GM13977 (cell line): ENCODE measurements at regions not wholly inside any gene's neighbourhood (a gene's known extent, or its start where the extent isn't known, plus 50 kb on each side); places are given as distances from the start of the nearest gene placed in this dataset.

Experiments
- DNase-seq: peaks from one replicate; pipeline ENCODE4 v3.0.0; 2012; ENCODE audit warnings: low spot score
- CTCF ChIP-seq: IDR thresholded peaks from 2 replicates; pipeline ENCODE4 v1.5.1; 2012; ENCODE audit warnings: mild to moderate bottlenecking, control low read depth; ENCODE audit not compliant: insufficient read depth; ENCODE audit errors: extremely low read depth, missing control alignments
- in situ Hi-C: fragments of 300-500 bp; cut with MboI; formaldehyde crosslinking; loops from one replicate; pipeline ENCODE4 v1.12.0; 2022; ENCODE audit warnings: low sequenced_read_pairs, low pct_unique_long_range_greater_than_20kb, mixed read lengths, inconsistent platforms; ENCODE audit not compliant: unreplicated experiment

- in situ Hi-C loops = no loop called here
- DNase-seq = no peak
- no peak for TF ChIP-seq CTCF
Measured at GRCh38 chr20:23246717-23247664, 103.6 kb upstream of the NXT1 start.

- TF ChIP-seq CTCF = peak; percentile 70
- in situ Hi-C loops = no loop called here
- peak; percentile 67 for DNase-seq
Measured at GRCh38 chr20:23245553-23246181, 104.9 kb upstream of the NXT1 start.

GRCh38 chr20:23244916-23245552, 105.6 kb upstream of the NXT1 start:
- DNase-seq = no peak
- in situ Hi-C loops = no loop called here
- no peak for TF ChIP-seq CTCF

- DNase-seq = no peak
- TF ChIP-seq CTCF = no peak
- in situ Hi-C loops = no loop called here
Measured at GRCh38 chr20:23244156-23244915, 106.3 kb upstream of the NXT1 start.

- in situ Hi-C loops = no loop called here
- no peak for DNase-seq
- TF ChIP-seq CTCF = no peak
Measured at GRCh38 chr20:23243791-23244155, 106.8 kb upstream of the NXT1 start.

- TF ChIP-seq CTCF = no peak
- no peak for DNase-seq
- in situ Hi-C loops = no loop called here
Measured at GRCh38 chr20:23242556-23243180, 107.9 kb upstream of the NXT1 start.
